IMR-90 (cell line): ENCODE measurements at regions not wholly inside any gene's neighbourhood (a gene's known extent, or its start where the extent isn't known, plus 50 kb on each side); places are given as distances from the start of the nearest gene placed in this dataset.

Source experiments
- ATAC-seq: fragments of 200-7000 bp; cut with Tn5 transposase; 2 replicates; pipeline ENCODE4 v1.9.1; 2020; ENCODE audit warnings: low read depth, mild to moderate bottlenecking, moderate library complexity
- BruUV-seq: library from RNA; stranded (reverse); fragments of 400-500 nt; replicated peaks from 2 replicates; lab custom pipeline; 2021; lab: Mats Ljungman, UMichigan
- CTCF ChIA-PET: fragments of 300-600 bp; formaldehyde crosslinking; extraction: SDS; loops from one replicate; lab custom pipeline; 2021; ENCODE audit warnings: antibody characterized with exemption; lab: Yijun Ruan, JAX
- POLR2A ChIA-PET: fragments of 300-600 bp; sonication (Branson Sonifier 250); formaldehyde crosslinking; loops from one replicate; lab custom pipeline; 2022; ENCODE audit warnings: antibody characterized with exemption; ENCODE audit not compliant: unreplicated experiment; lab: Charles Lee
- DNase-seq: peaks from one replicate; pipeline ENCODE4 v3.0.0; 2013
- H2AFZ ChIP-seq: replicated peaks from 2 replicates; pipeline ENCODE3; 2013; ENCODE audit warnings: low read length, mild to moderate bottlenecking; ENCODE audit not compliant: poor library complexity
- H2AK5ac ChIP-seq: 2 replicates; pipeline ENCODE4 v1.6.1; 2013; ENCODE audit warnings: low read depth, low read length, inconsistent platforms
- H2AK9ac ChIP-seq: replicated peaks from 2 replicates; pipeline ENCODE3; 2013; ENCODE audit warnings: mild to moderate bottlenecking, low read depth, low read length, moderate library complexity; ENCODE audit not compliant: poor library complexity
- H2BK120ac ChIP-seq: 2 replicates; pipeline ENCODE4 v1.6.1; 2013; ENCODE audit warnings: low read depth, low read length, inconsistent platforms
- H2BK15ac ChIP-seq: 3 replicates; pipeline ENCODE4 v1.6.1; 2013; ENCODE audit warnings: low read depth, low read length, inconsistent platforms
- H2BK20ac ChIP-seq: 2 replicates; pipeline ENCODE4 v1.6.1; 2013; ENCODE audit warnings: low read depth, mild to moderate bottlenecking, inconsistent platforms, low read length, moderate library complexity
- H2BK5ac ChIP-seq: 2 replicates; pipeline ENCODE4 v1.6.1; 2013; ENCODE audit warnings: mild to moderate bottlenecking, low read depth, low read length, inconsistent platforms; ENCODE audit not compliant: poor library complexity, severe bottlenecking
- H3K14ac ChIP-seq: replicated peaks from 2 replicates; pipeline ENCODE4 v1.6.1; 2013; ENCODE audit warnings: low read depth, low read length, inconsistent platforms
- H3K18ac ChIP-seq: 2 replicates; pipeline ENCODE4 v1.6.1; 2013; ENCODE audit warnings: low read depth, low read length, control low read depth
- H3K23ac ChIP-seq: 2 replicates; pipeline ENCODE4 v1.6.1; 2013; ENCODE audit warnings: low read depth, low read length, inconsistent platforms
- H3K27ac ChIP-seq: 2 replicates; pipeline ENCODE4 v1.5.1; 2013; ENCODE audit warnings: mild to moderate bottlenecking, control low read depth, low read length; ENCODE audit not compliant: insufficient read depth
- H3K27me3 ChIP-seq: 2 replicates; pipeline ENCODE4 v1.6.1; 2013; ENCODE audit warnings: low read length; ENCODE audit not compliant: control insufficient read depth, insufficient read depth
- H3K36me3 ChIP-seq: 2 replicates; pipeline ENCODE4 v1.6.1; 2013; ENCODE audit warnings: low read length, mixed read lengths; ENCODE audit not compliant: control insufficient read depth, insufficient read depth
- H3K4ac ChIP-seq: 2 replicates; pipeline ENCODE4 v1.6.1; 2013; ENCODE audit warnings: low read depth, low read length, inconsistent platforms
- H3K4me1 ChIP-seq: 2 replicates; pipeline ENCODE4 v1.6.1; 2013; ENCODE audit warnings: low read length, mixed read lengths; ENCODE audit not compliant: control insufficient read depth, insufficient read depth
- H3K4me2 ChIP-seq: 2 replicates; pipeline ENCODE4 v1.6.1; 2013; ENCODE audit warnings: low read depth, mild to moderate bottlenecking, control low read depth, low read length, moderate library complexity
- H3K4me3 ChIP-seq: 2 replicates; pipeline ENCODE4 v1.5.1; 2013; ENCODE audit warnings: low read depth, mild to moderate bottlenecking, control low read depth, low read length, moderate library complexity; ENCODE audit not compliant: insufficient read depth
- H3K56ac ChIP-seq: 2 replicates; pipeline ENCODE4 v1.6.1; 2013; ENCODE audit warnings: low read length, inconsistent platforms; ENCODE audit not compliant: insufficient read depth; ENCODE audit errors: extremely low read depth
- H3K79me1 ChIP-seq, 2 experiments: 2 replicates each; pipeline ENCODE4 v1.6.1; 2013; ENCODE audit warnings: low read length in 2 of 2, inconsistent platforms in 1 of 2, low read depth in 1 of 2
- H3K9ac ChIP-seq: 2 replicates; pipeline ENCODE4 v1.6.1; 2013; ENCODE audit warnings: low read depth, low read length, control low read depth
- H3K9me1 ChIP-seq: 2 replicates; pipeline ENCODE4 v1.6.1; 2013; ENCODE audit warnings: low read length, inconsistent platforms; ENCODE audit not compliant: insufficient read depth
- H3K9me3 ChIP-seq: 2 replicates; pipeline ENCODE4 v1.6.1; 2013; ENCODE audit warnings: low read length; ENCODE audit not compliant: control insufficient read depth, insufficient read depth
- H4K20me1 ChIP-seq: 2 replicates; pipeline ENCODE4 v1.6.1; 2013; ENCODE audit warnings: low read length, inconsistent platforms; ENCODE audit not compliant: insufficient read depth
- H4K5ac ChIP-seq: 2 replicates; pipeline ENCODE4 v1.6.1; 2013; ENCODE audit warnings: mild to moderate bottlenecking, low read depth, low read length, control low read depth
- H4K8ac ChIP-seq, 2 experiments: 2 replicates each; pipeline ENCODE4 v1.6.1; 2013; ENCODE audit warnings: low read depth in 2 of 2, low read length in 2 of 2, control low read depth in 1 of 2, inconsistent platforms in 1 of 2
- H4K91ac ChIP-seq: 2 replicates; pipeline ENCODE4 v1.6.1; 2013; ENCODE audit warnings: low read depth, low read length, inconsistent platforms; ENCODE audit not compliant: insufficient read depth
- CEBPB ChIP-seq: IDR thresholded peaks from 2 replicates; pipeline ENCODE4 v1.6.1; 2012; ENCODE audit warnings: low read depth, low read length, improper control_type of control experiment
- CHD1 ChIP-seq: IDR thresholded peaks from 2 replicates; pipeline ENCODE4 v1.6.1; 2012; ENCODE audit warnings: low read depth, low read length, improper control_type of control experiment
- ELK1 ChIP-seq: fragments of 150-350 bp; IDR thresholded peaks from 2 replicates; pipeline ENCODE4 v1.6.1; 2016; ENCODE audit warnings: low read depth, mild to moderate bottlenecking, low read length, moderate library complexity, borderline replicate concordance
- MAFK ChIP-seq: IDR thresholded peaks from 2 replicates; pipeline ENCODE4 v1.6.1; 2012; ENCODE audit warnings: low read depth, low read length, improper control_type of control experiment
- MAZ ChIP-seq: IDR thresholded peaks from 2 replicates; pipeline ENCODE4 v1.6.1; 2012; ENCODE audit warnings: low read depth, mild to moderate bottlenecking, low read length, improper control_type of control experiment, moderate library complexity, borderline replicate concordance
- RAD21 ChIP-seq: IDR thresholded peaks from 2 replicates; pipeline ENCODE4 v1.6.1; 2012; ENCODE audit warnings: low read length, improper control_type of control experiment
- RCOR1 ChIP-seq: IDR thresholded peaks from 2 replicates; pipeline ENCODE4 v1.6.1; 2012; ENCODE audit warnings: mild to moderate bottlenecking, low read length, improper control_type of control experiment; ENCODE audit not compliant: insufficient replicate concordance
- SMC3 ChIP-seq: fragments of 150-350 bp; IDR thresholded peaks from 2 replicates; pipeline ENCODE4 v1.6.1; 2016; ENCODE audit warnings: low read depth, mild to moderate bottlenecking, antibody characterized with exemption, low read length, moderate library complexity
- USF2 ChIP-seq: fragments of 150-350 bp; IDR thresholded peaks from 2 replicates; pipeline ENCODE4 v1.6.1; 2017; ENCODE audit warnings: mild to moderate bottlenecking, antibody characterized with exemption, low read length, low read depth
- WGBS, 2 experiments: methylation state at CpG; one replicate each; pipeline versions ENCODE4 v1.1.5 to v1.1.7; 2013; ENCODE audit warnings: missing lambda C conversion rate in 2 of 2; ENCODE audit not compliant: insufficient read length in 1 of 2; ENCODE audit errors: extremely low coverage in 2 of 2; 5-methylcytosine and 5-hydroxymethylcytosine counted together
- dilution Hi-C: fragments of 300-500 bp; cut with HindIII; formaldehyde crosslinking; loops from one replicate; pipeline ENCODE4 v1.14.3; 2018; ENCODE audit warnings: low sequenced_read_pairs; ENCODE audit not compliant: unreplicated experiment
- in situ Hi-C: fragments of 300-500 bp; cut with MboI; formaldehyde crosslinking; loops from 3 replicates; pipeline ENCODE4 v1.14.3; 2019; ENCODE audit warnings: low sequenced_read_pairs, inconsistent platforms, mixed read lengths
- intact Hi-C: fragments of 100-400 bp; cut with micrococcal nuclease; formaldehyde crosslinking; loops from 2 replicates; pipeline ENCODE4 v1.10.0; 2022

- Histone ChIP-seq H3K9me1 (no peaks in the 10 kb centered on the region), H3K27me3 (peaks cover 6% of the 10 kb centered on the region), H3K36me3 (no peaks in the 10 kb centered on the region), H2BK15ac (no peak overlapping the region), H2AK9ac (no peak overlapping the region), H4K8ac (no peak overlapping the region), H3K23ac (no peak overlapping the region), H4K20me1 (no peaks in the 10 kb centered on the region), H2BK5ac (no peak overlapping the region), H3K56ac (no peak overlapping the region), H3K79me1 (no peaks in the 10 kb centered on the region), H3K4ac (no peak overlapping the region), H3K14ac (no peak overlapping the region), H2BK20ac (no peak overlapping the region), H2AFZ (peak overlapping the region; percentile 8), H2BK120ac (no peak overlapping the region), H2AK5ac (no peak overlapping the region), H3K9ac (no peak overlapping the region), H3K4me1 (no peaks in the 10 kb centered on the region), H3K18ac (no peak overlapping the region), H3K27ac (no peak overlapping the region), H4K91ac (no peak overlapping the region), H3K9me3 (no peaks in the 10 kb centered on the region), H3K4me3 (no peak overlapping the region), H4K5ac (no peak overlapping the region), H3K4me2 (no peak overlapping the region)
- intact Hi-C loops (no loop called here), in situ Hi-C loops (no loop called here), dilution Hi-C loops (no loop called here)
- CTCF ChIA-PET: no interaction called here
- no peak for DNase-seq
- BruUV-seq: no TSS peak
- WGBS, 2 experiments: 86% methylated on average over 9 of the region's 18 CpGs; no CpG with 5 or more reads in 1 of the 2 experiments
- TF ChIP-seq CEBPB (no peak), MAFK (no peak), RAD21 (no peak), USF2 (no peak), RCOR1 (no peak), ELK1 (no peak), CHD1 (no peak), SMC3 (no peak), MAZ (no peak)
- ATAC-seq: no peak
- POLR2A ChIA-PET: no interaction called here
These were observed 103.2 kb upstream of the CASZ1 start for GRCh38 chr1:10899490-10900250.
